Kidney (tissue), 13 donors: ENCODE measurements at regions not wholly inside any gene's neighbourhood (a gene's known extent, or its start where the extent isn't known, plus 50 kb on each side); places are given as distances from the start of the nearest gene placed in this dataset.

ENCODE experiments used
- DNase-seq, 5 donors: peaks; one replicate each; pipeline ENCODE4 v3.0.0-alpha.2; 2013 to 2020
- FAIRE-seq: peaks from 2 replicates; lab custom pipeline; 2012; peaks lifted over from hg19 to GRCh38; lab: Jason Lieb, UNC
- H3K27ac ChIP-seq, 2 donors: one replicate each; pipeline ENCODE4 v1.7.0; 2013; ENCODE audit warnings: low read depth in 2 of 2, low read length in 2 of 2, inconsistent platforms in 1 of 2
- H3K27me3 ChIP-seq: one replicate; pipeline ENCODE4 v1.7.1; 2013; ENCODE audit warnings: low read length, inconsistent platforms; ENCODE audit not compliant: control insufficient read depth, insufficient read depth
- H3K36me3 ChIP-seq, 3 donors: one replicate each; pipeline versions ENCODE4 v1.7.0 to v1.7.1; 2013; ENCODE audit warnings: low read length in 3 of 3, control low read depth in 1 of 3, inconsistent platforms in 1 of 3; ENCODE audit not compliant: insufficient read depth in 3 of 3, control insufficient read depth in 2 of 3
- H3K4me1 ChIP-seq, 3 donors: one replicate each; pipeline versions ENCODE4 v1.7.0 to v1.7.1; 2013; ENCODE audit warnings: low read length in 3 of 3, inconsistent platforms in 1 of 3, low read depth in 1 of 3; ENCODE audit not compliant: control insufficient read depth in 2 of 3, insufficient read depth in 2 of 3
- H3K4me3 ChIP-seq, 3 donors: one replicate each; pipeline versions ENCODE4 v1.7.0 to v1.8.1; 2013; ENCODE audit warnings: low read length in 3 of 3, control low read depth in 1 of 3, inconsistent platforms in 1 of 3
- H3K9ac ChIP-seq, 3 donors: one replicate each; pipeline versions ENCODE4 v1.7.0 to v1.7.1; 2013; ENCODE audit warnings: low read length in 3 of 3, control low read depth in 1 of 3, inconsistent platforms in 1 of 3
- H3K9me3 ChIP-seq, 3 donors: one replicate each; pipeline versions ENCODE4 v1.7.0 to v1.7.1; 2013; ENCODE audit warnings: low read length in 3 of 3, control low read depth in 1 of 3, inconsistent platforms in 1 of 3; ENCODE audit not compliant: control insufficient read depth in 2 of 3, insufficient read depth in 1 of 3
- CTCF ChIP-seq: IDR thresholded peaks from 3 replicates; pipeline ENCODE4 v1.5.1; 2012; ENCODE audit warnings: mild to moderate bottlenecking, moderate library complexity, borderline replicate concordance; ENCODE audit not compliant: insufficient read depth; ENCODE audit errors: extremely low read depth
- intact Hi-C: fragments of 100-400 bp; cut with DNase I; formaldehyde crosslinking; loops from one replicate; pipeline ENCODE4 v1.11.1; 2022
- donor health status: control.
- donor health status: control.
- donor health status: control.
- donor health status: control.
- donor health status: control.
- donor health status: DM: yes; HTN: yes; CAD: no.
- donor health status: Normal renal cell carcinoma (clear cell type).

GRCh38 chr11:37671321-37671720 lies 1073.3 kb upstream of the RAG2 start:
- Histone ChIP-seq H3K36me3 (no peaks in the 10 kb centered on the region), H3K4me3 (no peak overlapping the region), H3K9me3 (no peaks in the 10 kb centered on the region), H3K9ac (no peak overlapping the region), H3K27ac (no peak overlapping the region), H3K4me1 (no peaks in the 10 kb centered on the region), H3K27me3 (no peaks in the 10 kb centered on the region)
- intact Hi-C loops = no loop called here
- no peak for TF ChIP-seq CTCF
- FAIRE-seq (no peak), DNase-seq (no peak)

GRCh38 chr11:37666960-37667359 lies 1068.9 kb upstream of the RAG2 start:
- Histone ChIP-seq H3K36me3 (no peaks in the 10 kb centered on the region), H3K27me3 (no peaks in the 10 kb centered on the region), H3K9ac (no peak overlapping the region), H3K4me3 (no peak overlapping the region), H3K27ac (no peak overlapping the region), H3K9me3 (no peaks in the 10 kb centered on the region), H3K4me1 (no peaks in the 10 kb centered on the region)
- no peak for TF ChIP-seq CTCF
- DNase-seq = no peak
- intact Hi-C loops = no loop called here
- no peak for FAIRE-seq

GRCh38 chr11:37657645-37658044 lies 1059.6 kb upstream of the RAG2 start:
- TF ChIP-seq CTCF = no peak
- Histone ChIP-seq H3K4me3 (no peak overlapping the region), H3K27ac (no peak overlapping the region), H3K36me3 (no peaks in the 10 kb centered on the region), H3K4me1 (no peaks in the 10 kb centered on the region), H3K9ac (no peak overlapping the region), H3K27me3 (no peaks in the 10 kb centered on the region), H3K9me3 (no peaks in the 10 kb centered on the region)
- FAIRE-seq (peak; percentile 29), DNase-seq (no peak)
- intact Hi-C loops = no loop called here

- Histone ChIP-seq H3K27me3 (no peaks in the 10 kb centered on the region), H3K27ac (no peak overlapping the region), H3K36me3 (no peaks in the 10 kb centered on the region), H3K4me1 (no peaks in the 10 kb centered on the region), H3K9me3 (no peaks in the 10 kb centered on the region), H3K9ac (no peak overlapping the region), H3K4me3 (no peak overlapping the region)
- intact Hi-C loops = no loop called here
- TF ChIP-seq CTCF = no peak
- no peak for FAIRE-seq
- no peak for DNase-seq
These were observed 1049.7 kb upstream of the RAG2 start for GRCh38 chr11:37647767-37648166.
